ENCODE measurements at regions not wholly inside any gene's neighbourhood (a gene's known extent, or its start where the extent isn't known, plus 50 kb on each side); places are given as distances from the start of the nearest gene placed in this dataset.
"Not testable (repeated sequence)": the region's sequence is repeated elsewhere in the genome, so short reads cannot be mapped to it uniquely, and the experiment has no call there.

DNA sequence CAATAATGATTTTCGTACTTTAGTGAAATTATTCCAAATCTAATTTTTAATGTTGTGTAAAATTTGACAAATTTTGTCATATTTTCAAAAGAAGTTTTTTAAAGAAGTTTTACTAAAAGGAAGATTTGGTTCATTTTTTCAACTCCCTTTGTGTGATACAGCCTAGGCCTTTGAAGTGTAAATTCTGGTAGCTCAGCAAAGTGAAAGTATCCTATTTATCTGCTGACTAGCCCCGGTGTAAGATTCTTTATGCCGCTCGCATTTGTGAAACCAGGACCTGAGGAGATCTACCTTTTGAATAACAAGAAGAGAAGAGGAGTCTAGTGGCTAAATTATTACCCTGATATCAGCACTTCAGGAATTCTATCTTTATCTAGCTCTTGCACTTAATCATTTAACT lies 177.4 kb downstream of the JRKL start:
- peak; percentile 37 for DNase-seq (ENCODE audit: low read depth)
- no peak for TF ChIP-seq CTCF (conservative IDR thresholded peaks at IDR 0.05; ENCODE audit: low read depth, low read length)

DNA sequence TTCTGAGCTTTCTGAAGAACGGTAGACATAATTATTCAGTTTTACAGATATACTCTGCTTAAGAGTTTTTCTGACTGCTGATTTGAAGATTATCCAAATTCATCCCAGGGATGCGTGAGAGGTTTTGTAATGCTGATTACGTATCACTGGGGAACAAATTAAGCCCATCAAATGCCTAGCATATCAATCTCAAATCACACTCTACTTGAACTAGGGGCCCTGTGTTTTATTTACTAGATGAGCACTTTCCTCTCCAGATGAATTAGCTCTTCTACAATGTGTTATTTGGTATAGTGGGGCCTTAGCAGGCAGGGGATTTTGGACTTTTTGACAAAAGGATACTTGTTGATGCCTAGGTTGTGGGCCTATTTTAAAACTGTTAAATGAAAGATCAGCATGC lies 177.9 kb downstream of the JRKL start:
- no peak for TF ChIP-seq CTCF (conservative IDR thresholded peaks at IDR 0.05; ENCODE audit: low read depth, low read length)
- no peak overlapping the region for H3K4me3 ChIP-seq (ENCODE audit: low read depth, low read length)
- peak; percentile 1 for DNase-seq (ENCODE audit: low read depth)

More for the DNA sequence above, 177.4 kb downstream of the JRKL start:
- peak overlapping the region; percentile 6 for H3K4me3 ChIP-seq (ENCODE audit: low read depth, low read length)

DNA sequence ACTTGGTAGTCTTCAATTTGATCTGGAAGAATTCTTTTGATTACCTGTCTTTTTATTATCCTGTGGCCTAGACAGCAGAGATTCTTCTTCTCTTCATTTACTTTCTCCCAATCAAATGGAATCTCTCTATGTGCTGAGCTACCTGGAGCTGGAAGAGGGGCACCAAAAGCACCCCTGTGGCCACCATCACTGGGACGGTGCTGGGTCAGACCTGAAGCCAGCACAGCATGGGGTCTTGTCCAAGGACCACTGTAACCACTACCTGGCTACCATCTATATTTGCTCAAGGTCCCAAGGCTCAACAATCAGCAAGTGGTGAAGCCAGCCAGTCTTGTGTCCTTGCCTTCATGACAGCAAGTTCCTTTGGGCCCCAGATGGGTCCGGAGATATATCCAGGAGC lies 186.6 kb downstream of the JRKL start:
- DNase-seq (ENCODE audit: low read depth): no peak
- no peak for TF ChIP-seq CTCF (conservative IDR thresholded peaks at IDR 0.05; ENCODE audit: low read depth, low read length)
- no peak overlapping the region for H3K4me3 ChIP-seq (ENCODE audit: low read depth, low read length)

DNA sequence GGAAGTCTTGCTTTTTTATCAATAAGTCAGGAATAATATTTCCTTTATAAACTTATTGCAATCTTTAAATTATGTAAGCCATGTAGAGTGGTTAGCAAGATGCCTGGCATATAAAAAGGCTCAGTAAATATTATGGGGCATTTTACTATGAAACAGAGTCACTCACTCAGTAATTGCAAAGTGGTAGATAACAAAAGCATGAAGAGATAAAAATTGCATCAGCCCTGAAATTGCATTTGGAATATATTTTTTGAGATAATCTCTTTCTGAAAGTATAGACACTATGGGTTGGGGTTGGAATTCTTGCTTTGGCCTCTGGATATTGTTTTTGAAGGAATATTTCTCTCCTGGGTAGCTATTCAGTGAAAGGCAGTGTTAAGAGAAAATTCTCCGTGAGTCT lies 188.6 kb downstream of the JRKL start:
- no peak for TF ChIP-seq CTCF (conservative IDR thresholded peaks at IDR 0.05; ENCODE audit: low read depth, low read length)
- DNase-seq (ENCODE audit: low read depth): no peak
- no peak overlapping the region for H3K4me3 ChIP-seq (ENCODE audit: low read depth, low read length)

GRCh38 chr11:96579656-96580055 lies 189.8 kb downstream of the JRKL start:
- no peak for DNase-seq (ENCODE audit: low read depth)
- TF ChIP-seq CTCF (conservative IDR thresholded peaks at IDR 0.05; ENCODE audit: low read depth, low read length): no peak
- H3K4me3 ChIP-seq (ENCODE audit: low read depth, low read length): no peak overlapping the region

DNA sequence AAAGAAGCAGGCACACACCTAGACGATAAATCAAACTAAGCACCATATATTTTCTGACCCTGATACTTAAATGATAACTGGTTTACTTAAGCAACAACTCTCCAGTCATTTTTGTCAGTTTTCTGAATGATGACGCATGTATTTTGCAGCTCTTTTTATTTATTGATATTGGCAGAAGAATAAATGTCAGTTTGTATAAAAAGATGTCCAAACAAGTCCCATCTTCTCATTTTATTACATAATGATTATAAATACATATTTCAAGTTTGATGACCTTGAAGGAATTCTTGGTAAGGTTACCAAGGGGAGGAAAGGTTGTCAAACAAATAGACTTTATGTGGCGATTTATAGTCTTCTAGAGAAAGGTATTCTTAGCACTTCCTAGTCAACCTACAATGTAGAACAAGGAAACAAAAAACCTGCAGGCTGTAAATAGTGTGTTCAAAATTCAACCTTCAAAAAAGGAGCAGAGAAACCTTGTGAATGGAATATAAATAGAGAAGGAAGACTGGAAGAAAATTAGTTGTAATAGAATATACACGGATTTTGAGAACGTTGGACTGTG lies 190.7 kb downstream of the JRKL start:
- TF ChIP-seq CTCF (conservative IDR thresholded peaks at IDR 0.05; ENCODE audit: low read depth, low read length): no peak
- DNase-seq (ENCODE audit: low read depth): no peak
- H3K4me3 ChIP-seq (ENCODE audit: low read depth, low read length): no peak overlapping the region

- not testable (repeated sequence) for DNase-seq (ENCODE audit: low read depth); H3K4me3 ChIP-seq (ENCODE audit: low read depth, low read length)
Measured at GRCh38 chr11:96585944-96586880, 196.4 kb downstream of the JRKL start.

GRCh38 chr11:96588793-96589192 lies 199.0 kb downstream of the JRKL start:
- not testable (repeated sequence) for DNase-seq (ENCODE audit: low read depth); H3K4me3 ChIP-seq (ENCODE audit: low read depth, low read length)
